ENCODE measurements at regions not wholly inside any gene's neighbourhood (a gene's known extent, or its start where the extent isn't known, plus 50 kb on each side); places are given as distances from the start of the nearest gene placed in this dataset.

DNA sequence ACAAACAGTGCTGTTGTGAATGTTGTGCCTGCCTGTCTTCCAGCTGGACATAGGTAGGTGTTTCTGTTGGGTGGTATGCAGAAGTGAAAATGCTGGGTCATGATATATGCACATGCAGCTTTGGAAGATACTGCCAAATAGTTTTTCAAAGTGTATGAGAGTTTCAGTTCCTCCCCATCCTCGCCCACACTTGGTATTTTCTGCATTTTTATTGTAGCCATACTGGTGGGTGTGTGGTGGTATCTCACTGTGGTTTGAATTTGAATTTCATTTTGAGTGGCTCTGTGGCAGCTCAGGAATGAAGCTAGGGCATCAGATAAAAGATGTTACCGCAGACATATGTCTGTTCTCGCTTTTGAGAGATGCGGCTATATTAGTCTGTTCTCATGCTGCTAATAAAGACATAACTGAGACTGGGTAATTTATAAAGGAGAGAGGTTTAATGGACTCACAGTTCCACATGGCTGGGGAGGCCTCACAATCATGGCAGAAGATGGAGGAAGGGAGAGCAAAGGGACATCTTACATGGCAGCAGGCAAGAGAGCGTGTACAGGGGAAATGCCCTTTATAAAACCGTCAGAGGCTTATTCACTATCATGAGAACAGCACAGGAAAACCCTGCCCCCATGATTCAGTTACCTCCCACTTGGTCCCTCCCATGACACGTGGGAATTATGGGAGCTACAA is 183.1 kb downstream of the CAND1 start:
- H3K9me3 ChIP-seq (ENCODE audit: control insufficient read depth, insufficient read depth, low read length) = no peaks in the 10 kb centered on the region
- ATAC-seq (ENCODE audit: low read depth) = no peak

More for the DNA sequence above, 183.1 kb downstream of the CAND1 start:
- no peak overlapping the region for H3K9ac ChIP-seq (ENCODE audit: low read depth, low read length)
- no peaks in the 10 kb centered on the region for H3K9me1 ChIP-seq (ENCODE audit: insufficient read depth, low read length)
- H4K5ac ChIP-seq (ENCODE audit: low read depth, low read length) = no peak overlapping the region
- H2BK15ac ChIP-seq (ENCODE audit: low read depth, low read length) = no peak overlapping the region
- H4K8ac ChIP-seq (ENCODE audit: low read depth in 2 of 2, low read length in 2 of 2) = no peak overlapping the region
- TF ChIP-seq RCOR1 (IDR thresholded peaks at IDR 0.05; ENCODE audit: insufficient replicate concordance, low read length) (no peak), CEBPB (IDR thresholded peaks at IDR 0.05; ENCODE audit: low read depth, low read length) (no peak), FOS (IDR thresholded peaks at IDR 0.05; ENCODE audit: low read depth, low read length) (no peak), POLR2A (IDR thresholded peaks at IDR 0.05; ENCODE audit: low read depth, low read length) (no peak), CHD1 (IDR thresholded peaks at IDR 0.05; ENCODE audit: low read depth, low read length) (no peak), BHLHE40 (IDR thresholded peaks at IDR 0.05; ENCODE audit: low read depth, low read length) (no peak), NFE2L2 (IDR thresholded peaks at IDR 0.05; ENCODE audit: low read depth, low read length) (no peak), SMC3 (IDR thresholded peaks at IDR 0.05; ENCODE audit: low read depth, low read length) (no peak), RFX5 (IDR thresholded peaks at IDR 0.05; ENCODE audit: low read depth, low read length) (no peak)
- TF ChIP-seq, protein P1, sequence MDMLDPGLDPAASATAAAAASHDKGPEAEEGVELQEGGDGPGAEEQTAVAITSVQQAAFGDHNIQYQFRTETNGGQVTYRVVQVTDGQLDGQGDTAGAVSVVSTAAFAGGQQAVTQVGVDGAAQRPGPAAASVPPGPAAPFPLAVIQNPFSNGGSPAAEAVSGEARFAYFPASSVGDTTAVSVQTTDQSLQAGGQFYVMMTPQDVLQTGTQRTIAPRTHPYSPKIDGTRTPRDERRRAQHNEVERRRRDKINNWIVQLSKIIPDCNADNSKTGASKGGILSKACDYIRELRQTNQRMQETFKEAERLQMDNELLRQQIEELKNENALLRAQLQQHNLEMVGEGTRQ (IDR thresholded peaks at IDR 0.05; ENCODE audit: low read depth, low read length) = no peak
- TF ChIP-seq, protein P2, sequence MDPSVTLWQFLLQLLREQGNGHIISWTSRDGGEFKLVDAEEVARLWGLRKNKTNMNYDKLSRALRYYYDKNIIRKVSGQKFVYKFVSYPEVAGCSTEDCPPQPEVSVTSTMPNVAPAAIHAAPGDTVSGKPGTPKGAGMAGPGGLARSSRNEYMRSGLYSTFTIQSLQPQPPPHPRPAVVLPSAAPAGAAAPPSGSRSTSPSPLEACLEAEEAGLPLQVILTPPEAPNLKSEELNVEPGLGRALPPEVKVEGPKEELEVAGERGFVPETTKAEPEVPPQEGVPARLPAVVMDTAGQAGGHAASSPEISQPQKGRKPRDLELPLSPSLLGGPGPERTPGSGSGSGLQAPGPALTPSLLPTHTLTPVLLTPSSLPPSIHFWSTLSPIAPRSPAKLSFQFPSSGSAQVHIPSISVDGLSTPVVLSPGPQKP (IDR thresholded peaks at IDR 0.05; ENCODE audit: borderline replicate concordance, low read depth, low read length) = no peak
- TF ChIP-seq, protein P3, sequence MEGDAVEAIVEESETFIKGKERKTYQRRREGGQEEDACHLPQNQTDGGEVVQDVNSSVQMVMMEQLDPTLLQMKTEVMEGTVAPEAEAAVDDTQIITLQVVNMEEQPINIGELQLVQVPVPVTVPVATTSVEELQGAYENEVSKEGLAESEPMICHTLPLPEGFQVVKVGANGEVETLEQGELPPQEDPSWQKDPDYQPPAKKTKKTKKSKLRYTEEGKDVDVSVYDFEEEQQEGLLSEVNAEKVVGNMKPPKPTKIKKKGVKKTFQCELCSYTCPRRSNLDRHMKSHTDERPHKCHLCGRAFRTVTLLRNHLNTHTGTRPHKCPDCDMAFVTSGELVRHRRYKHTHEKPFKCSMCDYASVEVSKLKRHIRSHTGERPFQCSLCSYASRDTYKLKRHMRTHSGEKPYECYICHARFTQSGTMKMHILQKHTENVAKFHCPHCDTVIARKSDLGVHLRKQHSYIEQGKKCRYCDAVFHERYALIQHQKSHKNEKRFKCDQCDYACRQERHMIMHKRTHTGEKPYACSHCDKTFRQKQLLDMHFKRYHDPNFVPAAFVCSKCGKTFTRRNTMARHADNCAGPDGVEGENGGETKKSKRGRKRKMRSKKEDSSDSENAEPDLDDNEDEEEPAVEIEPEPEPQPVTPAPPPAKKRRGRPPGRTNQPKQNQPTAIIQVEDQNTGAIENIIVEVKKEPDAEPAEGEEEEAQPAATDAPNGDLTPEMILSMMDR (conservative IDR thresholded peaks at IDR 0.05; ENCODE audit: low read depth, low read length) = no peak
- H3K79me1 ChIP-seq (ENCODE audit: low read depth in 1 of 2, low read length in 2 of 2) = no peaks in the 10 kb centered on the region
- H2AK9ac ChIP-seq (replicated peaks; ENCODE audit: low read depth, low read length, poor library complexity) = no peak overlapping the region
- H3K14ac ChIP-seq (replicated peaks; ENCODE audit: low read depth, low read length) = no peak overlapping the region
- no peaks in the 10 kb centered on the region for H3K36me3 ChIP-seq (ENCODE audit: control insufficient read depth, insufficient read depth, low read length)
- H2BK5ac ChIP-seq (ENCODE audit: low read depth, low read length, poor library complexity, severe bottlenecking) = no peak overlapping the region
- 100% methylated on average over 3 of the region's 7 CpGs; no CpG with 5 or more reads in 1 of the 2 experiments for WGBS, 2 experiments (ENCODE audit: extremely low coverage in 2 of 2, insufficient read length in 1 of 2)
- dilution Hi-C loops (cut with HindIII; ENCODE audit: low sequenced_read_pairs, unreplicated experiment) = no loop called here
- H2AK5ac ChIP-seq (ENCODE audit: low read depth, low read length) = no peak overlapping the region
- intact Hi-C loops (cut with micrococcal nuclease) = no loop called here
- H2BK20ac ChIP-seq (ENCODE audit: low read depth, low read length) = no peak overlapping the region
- no peak overlapping the region for H3K56ac ChIP-seq (ENCODE audit: extremely low read depth, insufficient read depth, low read length)
- no TSS peak for BruUV-seq (replicated peaks)
- H3K4me3 ChIP-seq (ENCODE audit: insufficient read depth, low read depth, low read length) = no peak overlapping the region
- H4K20me1 ChIP-seq (ENCODE audit: insufficient read depth, low read length) = no peaks in the 10 kb centered on the region
- H2AFZ ChIP-seq (replicated peaks; ENCODE audit: low read length, poor library complexity) = no peak overlapping the region
- POLR2A ChIA-PET (ENCODE audit: unreplicated experiment) = no interaction called here
- CTCF ChIA-PET = no interaction called here
- H3K27ac ChIP-seq (ENCODE audit: insufficient read depth, low read length) = no peak overlapping the region
- no peak overlapping the region for H2BK120ac ChIP-seq (ENCODE audit: low read depth, low read length)
- DNase-seq = no peak
- no peak overlapping the region for H3K23ac ChIP-seq (ENCODE audit: low read depth, low read length)
- no peak overlapping the region for H3K18ac ChIP-seq (ENCODE audit: low read depth, low read length)
- H4K91ac ChIP-seq (ENCODE audit: insufficient read depth, low read depth, low read length) = no peak overlapping the region
- no peaks in the 10 kb centered on the region; the same call in none of the 2 replicates for H3K27me3 ChIP-seq (ENCODE audit: control insufficient read depth, insufficient read depth, low read length)
- in situ Hi-C loops (cut with MboI; ENCODE audit: low sequenced_read_pairs) = no loop called here
- H3K4me1 ChIP-seq (ENCODE audit: control insufficient read depth, insufficient read depth, low read length) = no peaks in the 10 kb centered on the region
- no peak overlapping the region for H3K4ac ChIP-seq (ENCODE audit: low read depth, low read length)
- H3K4me2 ChIP-seq (ENCODE audit: low read depth, low read length) = no peak overlapping the region
